Activated naive CD4-positive, alpha-beta T cell treated with anti-CD3 and anti-CD28 coated beads, Interleukin-2, amount 50 U/mL, for 24 hours (primary cell): ENCODE measurements at regions not wholly inside any gene's neighbourhood (a gene's known extent, or its start where the extent isn't known, plus 50 kb on each side); places are given as distances from the start of the nearest gene placed in this dataset.
"Not testable (repeated sequence)": the region's sequence is repeated elsewhere in the genome, so short reads cannot be mapped to it uniquely, and the experiment has no call there.

Experiments
- H3K27ac Mint-ChIP-seq: one replicate; pipeline ENCODE4 v1.8.0; 2021; ENCODE audit warnings: mild to moderate bottlenecking, mixed read lengths
- H3K27me3 Mint-ChIP-seq: one replicate; pipeline ENCODE4 v1.8.0; 2021; ENCODE audit warnings: mixed read lengths
- H3K36me3 Mint-ChIP-seq: one replicate; pipeline ENCODE4 v1.8.0; 2021; ENCODE audit warnings: mixed read lengths
- H3K4me1 Mint-ChIP-seq: one replicate; pipeline ENCODE4 v1.8.0; 2021; ENCODE audit warnings: mixed read lengths
- H3K4me3 Mint-ChIP-seq: one replicate; pipeline ENCODE4 v1.8.0; 2021; ENCODE audit warnings: mild to moderate bottlenecking, mixed read lengths
- H3K9me3 Mint-ChIP-seq: one replicate; pipeline ENCODE4 v1.8.0; 2021; ENCODE audit warnings: mixed read lengths

DNA sequence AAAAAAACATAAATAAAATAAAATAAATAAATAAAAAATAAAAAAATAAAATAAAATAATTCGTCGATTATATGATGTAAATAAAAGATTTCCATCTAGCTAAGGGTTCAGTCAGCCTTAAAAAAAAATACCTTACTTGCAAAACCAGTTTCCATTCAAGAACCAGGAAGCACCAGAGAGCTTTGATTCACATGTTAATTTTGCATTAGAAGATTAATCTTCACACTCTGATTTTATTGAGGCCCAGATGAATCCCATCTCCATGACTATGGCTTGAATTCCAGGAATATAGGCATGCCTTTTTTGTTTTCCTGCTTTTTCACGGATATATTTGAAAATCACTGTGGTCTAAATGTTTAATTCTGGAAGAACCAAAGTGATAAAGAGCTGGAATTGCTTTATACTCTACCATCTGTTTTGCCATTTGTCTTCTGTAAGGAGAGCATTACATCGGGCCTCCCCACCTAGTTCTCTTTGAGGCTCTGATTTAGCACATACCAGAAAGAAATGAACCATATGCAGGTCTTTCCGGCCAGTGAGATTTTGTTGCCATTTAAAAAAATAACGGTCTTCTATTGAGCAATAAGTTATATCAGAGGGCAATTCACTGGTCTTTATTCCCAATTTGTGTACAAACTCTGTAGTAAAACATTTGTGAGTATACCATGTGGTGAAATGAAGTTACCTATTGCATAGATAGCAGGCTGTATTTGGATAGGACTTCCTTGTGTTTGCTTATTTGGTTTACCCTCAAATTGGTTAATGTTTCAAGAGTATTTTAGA, 175.5 kb downstream of the AEBP2 start:
- no peak overlapping the region for H3K27ac Mint-ChIP-seq

DNA sequence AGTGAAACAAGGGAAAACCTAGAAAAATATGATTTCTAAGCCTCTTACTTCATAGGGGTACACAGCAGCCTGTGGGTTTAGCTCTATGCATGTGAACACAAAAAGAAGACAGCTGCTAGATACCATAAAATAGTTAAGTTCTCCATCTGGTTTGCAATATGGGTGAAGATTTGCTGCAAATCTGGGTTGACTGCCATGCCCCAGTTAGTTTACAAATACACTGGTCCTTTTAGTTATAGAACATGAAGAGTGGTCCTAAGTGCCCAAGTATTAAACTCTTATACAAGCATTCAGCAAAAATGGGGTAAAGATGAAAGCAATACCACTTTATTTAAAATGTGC, 176.1 kb downstream of the AEBP2 start:
- Mint-ChIP-seq H3K9me3 (no peaks in the 10 kb centered on the region), H3K36me3 (peaks cover 5% of the 10 kb centered on the region), H3K4me3 (no peak overlapping the region), H3K27me3 (no peaks in the 10 kb centered on the region), H3K4me1 (peaks cover 10% of the 10 kb centered on the region), H3K27ac (no peak overlapping the region)

More for the DNA sequence above, 175.5 kb downstream of the AEBP2 start:
- Mint-ChIP-seq H3K4me1 (peaks cover 10% of the 10 kb centered on the region), H3K9me3 (no peaks in the 10 kb centered on the region), H3K4me3 (no peak overlapping the region), H3K36me3 (peaks cover 5% of the 10 kb centered on the region), H3K27me3 (no peaks in the 10 kb centered on the region)

DNA sequence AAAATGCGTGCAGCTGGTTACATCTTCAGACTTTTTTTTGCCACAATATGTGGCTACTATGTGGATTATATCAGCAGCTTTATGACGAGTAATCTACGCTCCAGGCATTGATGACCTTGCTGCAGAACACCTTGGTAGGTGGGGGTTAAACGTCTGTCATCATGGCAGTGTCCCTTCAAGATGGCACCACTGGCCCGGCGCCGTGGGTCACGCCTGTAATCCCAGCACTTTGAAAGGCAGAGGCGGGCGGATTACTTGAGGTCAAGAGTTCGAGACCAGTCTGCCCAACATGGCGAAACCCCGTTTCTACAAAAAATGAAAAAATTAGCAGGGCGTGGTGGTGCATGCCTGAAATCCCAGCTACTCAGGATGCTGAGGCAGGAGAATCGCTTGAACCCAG, 177.5 kb downstream of the AEBP2 start:
- Mint-ChIP-seq H3K4me1 (peaks cover 10% of the 10 kb centered on the region), H3K27ac (no peak overlapping the region), H3K27me3 (no peaks in the 10 kb centered on the region), H3K4me3 (no peak overlapping the region), H3K9me3 (no peaks in the 10 kb centered on the region), H3K36me3 (no peaks in the 10 kb centered on the region)

DNA sequence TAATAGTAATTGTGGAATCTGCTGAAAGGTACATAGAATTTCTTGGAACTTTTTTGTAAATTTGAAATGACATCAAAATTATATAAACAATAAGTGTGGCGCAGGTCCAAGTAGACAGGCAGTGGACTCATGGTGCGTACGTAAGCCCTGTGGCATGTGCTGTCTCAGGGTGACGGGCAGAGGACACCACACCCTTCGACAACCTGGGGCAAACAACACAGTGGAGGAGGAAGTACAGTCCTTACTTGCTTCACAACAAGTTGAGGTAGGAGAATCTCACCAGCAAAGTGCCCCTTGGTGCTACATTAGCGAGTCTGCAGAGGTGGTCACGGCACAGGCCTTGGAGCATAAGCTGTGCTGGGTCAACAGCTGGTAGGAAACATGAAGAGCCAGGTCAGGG, 180.9 kb downstream of the AEBP2 start:
- Mint-ChIP-seq H3K27ac (no peak overlapping the region), H3K27me3 (no peaks in the 10 kb centered on the region), H3K4me1 (peaks cover 9% of the 10 kb centered on the region), H3K4me3 (no peak overlapping the region), H3K9me3 (no peaks in the 10 kb centered on the region), H3K36me3 (no peaks in the 10 kb centered on the region)

DNA sequence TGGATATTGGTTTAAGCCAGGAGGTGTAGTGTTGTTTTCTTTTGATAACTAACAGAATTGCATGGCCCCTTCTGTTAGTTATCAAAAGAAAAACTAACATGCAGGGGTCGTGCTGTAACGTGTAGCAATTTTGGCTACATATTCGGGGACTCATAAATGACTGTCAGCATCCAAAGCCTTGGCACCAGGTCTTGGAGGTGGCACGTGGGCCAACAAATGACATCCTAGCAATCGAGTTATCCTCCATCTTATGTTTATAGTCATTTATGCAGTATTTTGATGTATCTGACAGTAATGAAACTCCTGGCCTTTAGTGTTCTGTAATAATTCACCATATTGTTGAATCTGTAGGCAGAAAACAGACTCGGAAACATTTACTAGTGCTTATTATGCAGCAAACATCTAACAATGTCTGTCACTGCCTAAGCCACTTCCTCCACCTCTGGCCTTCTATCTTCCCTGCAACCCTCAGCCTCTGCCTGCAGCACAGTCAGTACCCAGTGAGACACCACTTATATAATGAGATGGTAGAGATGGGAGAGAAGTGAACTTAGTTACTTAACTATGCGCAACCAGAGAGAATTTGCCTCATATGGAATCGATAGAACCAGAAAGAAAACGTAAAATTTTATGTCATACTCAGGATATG, 184.6 kb downstream of the AEBP2 start:
- Mint-ChIP-seq H3K27me3 (no peaks in the 10 kb centered on the region), H3K4me3 (no peak overlapping the region), H3K4me1 (no peaks in the 10 kb centered on the region), H3K27ac (no peak overlapping the region), H3K9me3 (no peaks in the 10 kb centered on the region), H3K36me3 (no peaks in the 10 kb centered on the region)

DNA sequence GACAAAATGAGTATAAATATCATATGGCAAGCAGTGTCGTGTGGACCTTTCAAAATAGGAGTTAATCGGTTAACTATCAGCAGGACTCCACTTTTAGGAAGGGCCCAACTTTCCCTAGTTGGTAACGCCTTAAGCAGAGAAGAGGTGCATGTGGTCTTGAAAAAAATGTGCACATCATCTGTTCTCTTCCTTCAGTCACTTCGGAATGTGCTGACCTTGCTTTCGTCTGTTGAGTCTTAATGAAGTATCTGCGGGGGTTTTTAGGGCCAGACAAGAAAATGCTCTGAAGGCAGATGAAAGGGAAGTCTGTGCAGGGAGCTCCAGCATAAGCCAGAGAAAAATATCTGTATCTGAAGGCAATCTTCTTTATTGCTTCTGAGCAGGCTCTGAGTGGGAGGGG, 185.2 kb downstream of the AEBP2 start:
- Mint-ChIP-seq H3K4me3 (no peak overlapping the region), H3K9me3 (no peaks in the 10 kb centered on the region), H3K4me1 (no peaks in the 10 kb centered on the region), H3K36me3 (no peaks in the 10 kb centered on the region), H3K27me3 (no peaks in the 10 kb centered on the region), H3K27ac (no peak overlapping the region)

DNA sequence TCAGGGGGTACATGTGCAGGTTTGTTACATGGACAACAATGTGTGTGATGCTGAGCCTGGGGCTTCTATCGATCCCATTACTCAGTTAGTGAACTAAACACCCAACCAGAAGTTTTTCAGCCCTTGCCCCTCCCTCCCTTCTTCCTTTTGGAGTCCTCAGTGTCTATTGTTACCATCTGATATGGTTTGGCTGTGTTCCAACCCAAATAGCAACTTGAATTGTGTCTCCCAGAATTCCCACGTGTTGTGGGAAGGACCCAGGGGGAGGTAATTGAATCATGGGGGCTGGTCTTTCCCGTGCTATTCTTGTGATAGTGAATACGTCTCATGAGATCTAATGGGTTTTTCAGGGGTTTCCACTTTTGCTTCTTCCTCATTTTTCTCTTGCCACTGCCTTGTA, 186.3 kb downstream of the AEBP2 start:
- not testable (repeated sequence) for H3K36me3 Mint-ChIP-seq, H3K27me3 Mint-ChIP-seq, H3K4me1 Mint-ChIP-seq, H3K27ac Mint-ChIP-seq, H3K4me3 Mint-ChIP-seq, H3K9me3 Mint-ChIP-seq

DNA sequence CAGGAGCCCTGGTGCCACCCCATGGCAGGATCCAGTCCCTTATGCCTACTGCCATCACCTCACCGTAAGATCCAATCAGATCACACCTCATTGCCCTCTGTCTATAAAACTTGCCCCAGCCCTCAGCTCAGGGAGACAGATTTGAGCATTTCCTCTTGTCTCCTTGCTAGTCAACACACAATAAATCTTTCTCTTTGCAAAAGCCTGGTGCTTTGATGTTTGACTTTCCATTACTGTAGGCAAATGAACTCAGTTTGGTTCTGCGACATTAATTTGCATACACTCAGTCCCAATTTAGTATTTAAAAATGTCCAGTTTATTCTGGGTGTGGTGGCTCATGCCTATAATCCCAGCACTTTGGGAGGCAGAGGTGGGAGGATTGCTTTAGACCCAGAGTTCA, 188.4 kb downstream of the AEBP2 start:
- Mint-ChIP-seq H3K9me3 (no peaks in the 10 kb centered on the region), H3K4me3 (no peak overlapping the region), H3K36me3 (no peaks in the 10 kb centered on the region), H3K27ac (no peak overlapping the region), H3K4me1 (no peaks in the 10 kb centered on the region), H3K27me3 (no peaks in the 10 kb centered on the region)

DNA sequence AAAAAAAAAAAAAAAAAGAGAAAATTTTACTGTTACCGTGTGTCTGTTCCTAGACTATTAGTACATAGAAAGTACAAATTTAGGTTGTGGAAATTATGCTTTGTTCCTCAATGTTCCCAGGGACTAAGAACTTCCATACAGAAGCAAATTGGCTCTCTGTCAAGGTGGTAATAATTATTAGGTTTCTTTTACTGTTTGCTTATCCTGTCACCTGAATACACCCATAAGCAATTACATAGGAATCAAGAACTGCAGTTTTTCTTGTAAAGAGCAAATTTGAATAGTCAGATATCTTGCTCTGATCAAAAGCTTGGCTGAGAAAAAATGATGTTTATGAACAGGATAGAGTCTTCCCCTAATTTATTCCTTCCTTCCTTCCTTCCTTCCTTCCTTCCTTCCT, 191.2 kb downstream of the AEBP2 start:
- H3K4me1 Mint-ChIP-seq = no peaks in the 10 kb centered on the region
- no peaks in the 10 kb centered on the region for H3K27me3 Mint-ChIP-seq
- H3K4me3 Mint-ChIP-seq = no peak overlapping the region
- no peaks in the 10 kb centered on the region for H3K36me3 Mint-ChIP-seq
- H3K9me3 Mint-ChIP-seq = no peaks in the 10 kb centered on the region
- no peak overlapping the region for H3K27ac Mint-ChIP-seq

DNA sequence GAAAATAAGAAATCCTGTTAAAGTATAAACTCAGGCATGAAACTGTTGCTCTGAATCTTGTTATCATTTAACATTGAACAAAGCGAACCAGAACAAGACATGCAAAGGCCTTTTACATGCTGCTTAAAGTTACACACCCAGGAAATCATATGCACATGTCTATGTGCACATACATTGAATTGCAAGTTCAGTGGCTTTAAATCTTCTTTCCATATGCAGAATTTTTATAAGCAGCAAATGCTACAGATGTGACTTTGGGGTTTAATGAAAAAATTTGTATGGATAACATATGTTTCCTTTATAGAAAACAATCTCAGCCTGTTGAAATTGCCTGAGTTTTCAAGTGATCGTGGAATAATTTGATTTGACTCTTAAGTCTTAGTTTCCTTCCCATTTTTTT, 193.9 kb downstream of the AEBP2 start:
- no peaks in the 10 kb centered on the region for H3K4me1 Mint-ChIP-seq
- H3K27ac Mint-ChIP-seq = no peak overlapping the region
- H3K36me3 Mint-ChIP-seq = no peaks in the 10 kb centered on the region
- H3K27me3 Mint-ChIP-seq = no peaks in the 10 kb centered on the region
- H3K4me3 Mint-ChIP-seq = no peak overlapping the region
- no peaks in the 10 kb centered on the region for H3K9me3 Mint-ChIP-seq

DNA sequence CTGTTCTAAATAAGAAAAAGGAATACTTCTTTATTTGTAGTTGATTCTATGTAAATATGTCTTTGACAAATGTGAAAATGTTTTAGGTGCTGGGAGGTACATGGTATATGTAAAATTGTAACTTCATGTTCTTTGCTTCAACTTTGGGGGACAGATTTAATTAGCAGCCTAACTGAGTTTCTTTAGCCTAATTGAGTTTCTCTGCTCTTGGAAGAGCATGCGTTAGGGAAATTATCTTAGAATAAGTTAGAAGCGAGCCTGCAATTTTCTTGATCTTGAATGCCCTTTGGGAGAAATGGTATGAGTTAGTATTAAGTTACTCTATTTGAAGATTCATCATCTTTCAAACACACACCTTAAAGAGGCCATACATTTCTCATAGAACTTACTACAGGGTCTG, 194.3 kb downstream of the AEBP2 start:
- H3K27ac Mint-ChIP-seq = no peak overlapping the region
- H3K9me3 Mint-ChIP-seq = no peaks in the 10 kb centered on the region
- no peaks in the 10 kb centered on the region for H3K36me3 Mint-ChIP-seq
- H3K27me3 Mint-ChIP-seq = no peaks in the 10 kb centered on the region
- H3K4me3 Mint-ChIP-seq = no peak overlapping the region
- H3K4me1 Mint-ChIP-seq = no peaks in the 10 kb centered on the region

DNA sequence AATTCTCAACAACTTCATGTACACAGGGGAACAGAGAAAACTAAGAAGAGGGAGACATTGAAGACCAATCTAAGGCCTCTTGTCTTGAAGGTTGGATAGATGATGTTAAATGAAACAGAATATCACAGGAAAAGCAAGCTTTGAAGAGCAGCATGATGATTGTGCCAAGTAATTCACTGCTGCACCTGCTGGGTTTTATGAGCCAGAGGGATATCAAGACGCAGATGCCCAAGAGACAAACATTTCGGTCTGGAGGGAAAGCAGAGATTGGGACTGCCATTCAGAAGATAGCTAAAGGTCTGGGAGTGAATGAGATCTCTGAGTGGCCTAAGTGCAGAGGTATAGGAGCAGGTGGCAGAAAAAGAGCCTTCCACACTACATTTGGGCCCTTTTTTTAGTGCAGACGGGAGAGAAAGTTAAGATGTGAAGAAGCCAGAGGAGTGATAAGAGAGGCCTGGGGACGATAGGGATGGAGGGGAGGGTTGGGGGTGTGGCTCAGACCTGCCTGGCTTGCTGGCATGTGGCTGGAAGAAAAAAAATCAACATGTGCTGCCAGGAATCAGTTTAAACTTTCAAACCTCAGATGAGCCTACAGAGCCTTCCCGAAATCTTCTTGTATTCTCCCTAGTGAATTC, 200.6 kb downstream of the AEBP2 start:
- Mint-ChIP-seq H3K4me3 (no peak overlapping the region), H3K36me3 (no peaks in the 10 kb centered on the region), H3K9me3 (no peaks in the 10 kb centered on the region), H3K4me1 (no peaks in the 10 kb centered on the region), H3K27ac (no peak overlapping the region), H3K27me3 (no peaks in the 10 kb centered on the region)

DNA sequence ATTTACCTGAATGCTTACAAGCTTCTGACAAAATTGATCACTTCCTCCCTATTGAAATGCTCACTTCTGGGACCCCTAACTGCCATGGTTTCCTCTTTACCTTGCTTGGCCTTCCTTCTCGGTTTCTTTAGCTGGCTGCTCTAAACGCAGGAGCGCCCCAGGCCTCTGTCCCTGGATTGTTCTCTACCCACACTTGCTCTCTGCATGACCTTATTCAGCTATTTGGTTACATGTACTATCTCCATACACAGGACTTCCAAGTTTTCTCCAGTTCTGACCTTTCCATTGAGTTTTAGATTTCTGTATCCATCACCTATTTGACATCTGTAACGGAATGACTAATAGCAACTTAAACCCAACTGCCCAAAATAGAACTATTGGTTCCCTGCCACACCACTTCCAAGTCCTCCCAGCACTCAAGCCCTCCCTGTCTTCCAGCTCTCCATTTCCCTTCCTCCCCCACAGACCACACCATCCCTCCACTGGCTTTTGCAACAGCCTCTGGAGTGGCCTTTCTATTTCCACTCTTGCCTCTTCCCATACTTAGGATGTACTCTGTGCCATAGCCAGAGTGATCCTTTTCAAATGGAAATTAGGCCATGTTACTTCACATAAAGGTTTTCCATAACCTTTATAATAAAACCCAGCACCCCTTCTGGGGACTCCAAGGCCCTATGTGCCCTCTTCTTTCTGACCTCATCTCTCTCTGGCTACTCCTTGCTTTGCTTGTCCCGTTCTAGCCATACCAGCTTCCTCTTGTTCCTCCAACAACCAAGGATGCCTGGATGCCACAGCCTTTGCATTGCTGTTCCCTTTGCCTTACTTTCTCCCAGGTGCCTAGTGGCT, 202.2 kb downstream of the AEBP2 start:
- Mint-ChIP-seq H3K36me3 (peaks cover 3% of the 10 kb centered on the region), H3K27ac (no peak overlapping the region), H3K9me3 (peaks cover 6% of the 10 kb centered on the region), H3K4me3 (no peak overlapping the region), H3K4me1 (no peaks in the 10 kb centered on the region), H3K27me3 (no peaks in the 10 kb centered on the region)

DNA sequence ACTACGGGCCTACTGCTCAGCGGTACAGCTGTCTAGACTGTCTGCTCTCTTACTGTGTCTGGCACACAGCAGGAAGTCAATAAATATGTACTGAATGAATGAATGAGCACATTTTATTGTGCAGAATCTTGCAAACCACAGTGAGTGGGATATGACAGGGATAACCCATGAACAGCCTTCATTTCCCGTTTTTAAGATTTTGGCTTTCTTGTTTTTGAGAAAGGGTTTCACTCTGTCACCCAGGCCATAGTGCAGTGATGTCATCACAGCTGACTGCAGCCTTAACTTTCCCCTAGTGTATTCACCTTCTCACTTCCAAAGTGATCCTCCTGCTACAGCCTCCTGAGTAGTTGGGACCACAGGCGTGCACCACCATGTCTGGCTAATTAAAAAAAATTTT, 203.1 kb downstream of the AEBP2 start:
- peaks cover 3% of the 10 kb centered on the region for H3K36me3 Mint-ChIP-seq
- H3K27me3 Mint-ChIP-seq = no peaks in the 10 kb centered on the region

DNA sequence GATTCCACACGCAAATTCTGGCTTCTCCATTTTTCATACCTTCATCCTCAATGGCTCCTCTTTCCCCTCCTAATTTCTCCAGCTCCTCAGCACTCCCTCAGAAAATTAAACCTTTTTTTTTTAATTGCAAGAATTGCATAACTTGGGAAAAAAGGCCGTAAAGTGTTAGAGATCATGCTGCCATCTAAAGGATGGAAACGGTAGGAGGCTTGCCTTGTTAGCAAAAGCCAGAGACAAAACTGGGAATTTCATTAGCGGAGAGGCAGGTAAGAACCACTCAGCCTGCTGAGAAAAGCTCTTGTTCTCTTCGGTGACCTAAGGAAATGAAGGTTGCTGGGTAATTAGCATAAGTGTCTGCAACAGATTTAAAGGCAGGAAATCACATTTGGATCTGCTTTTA, 204.3 kb downstream of the AEBP2 start:
- Mint-ChIP-seq H3K4me3 (no peak overlapping the region), H3K27me3 (no peaks in the 10 kb centered on the region), H3K27ac (no peak overlapping the region), H3K9me3 (peaks cover 11% of the 10 kb centered on the region), H3K4me1 (no peaks in the 10 kb centered on the region), H3K36me3 (peaks cover 3% of the 10 kb centered on the region)

More for the DNA sequence above, 203.1 kb downstream of the AEBP2 start:
- H3K4me1 Mint-ChIP-seq = no peaks in the 10 kb centered on the region
- peaks cover 6% of the 10 kb centered on the region for H3K9me3 Mint-ChIP-seq
- no peak overlapping the region for H3K27ac Mint-ChIP-seq
- no peak overlapping the region for H3K4me3 Mint-ChIP-seq

DNA sequence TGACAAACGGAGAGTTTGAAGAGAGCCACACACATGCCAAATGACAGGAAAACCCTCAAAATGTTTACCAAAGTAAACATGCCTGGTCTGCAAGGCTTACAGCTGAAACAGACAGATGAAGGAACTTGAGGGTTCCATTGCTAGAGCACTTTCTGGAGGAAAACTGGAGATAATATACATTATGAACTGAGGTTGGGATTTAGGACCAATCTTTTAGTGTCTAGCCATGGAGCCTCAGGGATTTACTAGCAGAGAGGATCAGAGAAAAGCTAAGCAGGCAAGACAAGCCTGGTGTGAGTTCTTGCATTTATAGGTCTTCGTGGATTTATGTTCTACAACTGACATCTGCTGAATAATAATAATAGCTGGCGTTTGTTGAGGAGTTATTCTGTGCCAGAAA, 205.3 kb downstream of the AEBP2 start:
- Mint-ChIP-seq H3K9me3 (peaks cover 11% of the 10 kb centered on the region), H3K4me3 (no peak overlapping the region), H3K4me1 (no peaks in the 10 kb centered on the region), H3K27ac (no peak overlapping the region), H3K27me3 (peaks cover 3% of the 10 kb centered on the region), H3K36me3 (peaks cover 3% of the 10 kb centered on the region)
